ENCODE measurements at regions not wholly inside any gene's neighbourhood (a gene's known extent, or its start where the extent isn't known, plus 50 kb on each side); places are given as distances from the start of the nearest gene placed in this dataset.
"Not testable (repeated sequence)": the region's sequence is repeated elsewhere in the genome, so short reads cannot be mapped to it uniquely, and the experiment has no call there.

DNA sequence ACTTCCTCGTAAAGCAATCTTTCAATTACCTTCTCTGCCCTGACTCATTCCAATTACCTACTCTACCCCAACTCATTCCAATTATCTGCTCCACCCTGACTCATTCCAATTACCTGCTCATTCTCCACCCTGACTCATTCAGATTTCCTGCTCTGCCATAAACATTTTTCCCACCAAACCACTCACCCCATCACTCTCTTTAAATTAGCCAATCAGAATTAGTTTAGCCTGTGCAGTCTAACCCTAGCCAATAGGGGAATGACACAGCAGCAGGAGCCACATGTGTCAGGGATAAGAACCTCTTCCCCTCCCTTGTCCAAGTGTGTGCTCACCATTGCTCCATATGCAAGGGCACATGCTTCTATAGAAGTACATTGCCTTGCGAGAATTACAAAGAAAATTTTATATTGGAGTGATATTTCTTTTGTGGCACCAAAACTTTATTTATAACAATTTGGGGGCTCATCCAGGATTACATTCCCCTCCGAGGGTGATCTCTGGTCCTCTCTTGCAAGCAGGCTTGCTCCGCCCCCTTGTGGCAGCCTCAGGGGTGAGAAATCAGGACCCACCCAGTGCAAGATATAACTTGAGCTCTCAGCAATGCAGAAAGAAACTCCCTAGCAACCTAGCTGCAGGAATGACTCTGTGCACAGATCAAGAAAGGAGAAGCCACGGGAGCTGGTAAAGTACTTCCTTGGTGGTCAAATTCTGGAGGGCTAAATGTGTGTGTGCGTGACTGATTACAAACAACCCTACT, 551.9 kb upstream of the EYS start:
- TF ChIP-seq, protein P1, sequence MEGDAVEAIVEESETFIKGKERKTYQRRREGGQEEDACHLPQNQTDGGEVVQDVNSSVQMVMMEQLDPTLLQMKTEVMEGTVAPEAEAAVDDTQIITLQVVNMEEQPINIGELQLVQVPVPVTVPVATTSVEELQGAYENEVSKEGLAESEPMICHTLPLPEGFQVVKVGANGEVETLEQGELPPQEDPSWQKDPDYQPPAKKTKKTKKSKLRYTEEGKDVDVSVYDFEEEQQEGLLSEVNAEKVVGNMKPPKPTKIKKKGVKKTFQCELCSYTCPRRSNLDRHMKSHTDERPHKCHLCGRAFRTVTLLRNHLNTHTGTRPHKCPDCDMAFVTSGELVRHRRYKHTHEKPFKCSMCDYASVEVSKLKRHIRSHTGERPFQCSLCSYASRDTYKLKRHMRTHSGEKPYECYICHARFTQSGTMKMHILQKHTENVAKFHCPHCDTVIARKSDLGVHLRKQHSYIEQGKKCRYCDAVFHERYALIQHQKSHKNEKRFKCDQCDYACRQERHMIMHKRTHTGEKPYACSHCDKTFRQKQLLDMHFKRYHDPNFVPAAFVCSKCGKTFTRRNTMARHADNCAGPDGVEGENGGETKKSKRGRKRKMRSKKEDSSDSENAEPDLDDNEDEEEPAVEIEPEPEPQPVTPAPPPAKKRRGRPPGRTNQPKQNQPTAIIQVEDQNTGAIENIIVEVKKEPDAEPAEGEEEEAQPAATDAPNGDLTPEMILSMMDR (IDR thresholded peaks at IDR 0.05; ENCODE audit: low read depth, low read length), result peak; percentile 79
- not testable (repeated sequence) for TF ChIP-seq EZH2phosphoT487 (IDR thresholded peaks at IDR 0.05; ENCODE audit: low read depth)
